ENCODE measurements at regions not wholly inside any gene's neighbourhood (a gene's known extent, or its start where the extent isn't known, plus 50 kb on each side); places are given as distances from the start of the nearest gene placed in this dataset.

GRCh38 chr9:88927510-88927909 lies 63.8 kb upstream of the S1PR3 start:
- no peak for TF ChIP-seq CTCF (IDR thresholded peaks at IDR 0.05; ENCODE audit: low read depth, low read length, missing control alignments)
- H3K27ac ChIP-seq: no peak overlapping the region
- in situ Hi-C loops (cut with HindIII; ENCODE audit: low pct_ligation_motif_present, low sequenced_read_pairs): no loop called here
- no peaks in the 10 kb centered on the region for H3K27me3 ChIP-seq (replicated peaks)
- no peak overlapping the region for H3K4me3 ChIP-seq (ENCODE audit: low read depth, low read length)
- DNase-seq: no peak
- H3K36me3 ChIP-seq (replicated peaks): no peaks in the 10 kb centered on the region

- in situ Hi-C loops (cut with HindIII; ENCODE audit: low pct_ligation_motif_present, low sequenced_read_pairs): no loop called here
- Histone ChIP-seq H3K4me3 (ENCODE audit: low read depth, low read length) (no peak overlapping the region), H3K27me3 (replicated peaks) (no peaks in the 10 kb centered on the region), H3K27ac (no peak overlapping the region), H3K36me3 (replicated peaks) (no peaks in the 10 kb centered on the region)
- no peak for DNase-seq
- TF ChIP-seq CTCF (IDR thresholded peaks at IDR 0.05; ENCODE audit: low read depth, low read length, missing control alignments): no peak
Measured at GRCh38 chr9:88930716-88931115, 60.6 kb upstream of the S1PR3 start.

- no peak overlapping the region for H3K4me3 ChIP-seq (ENCODE audit: low read depth, low read length)
Measured at GRCh38 chr9:88932766-88933165, 58.5 kb upstream of the S1PR3 start.

GRCh38 chr9:88933607-88934379 lies 57.5 kb upstream of the S1PR3 start:
- Histone ChIP-seq H3K36me3 (replicated peaks) (no peaks in the 10 kb centered on the region), H3K27me3 (replicated peaks) (no peaks in the 10 kb centered on the region), H3K4me3 (ENCODE audit: low read depth, low read length) (no peak overlapping the region), H3K27ac (no peak overlapping the region)
- no peak for TF ChIP-seq CTCF (IDR thresholded peaks at IDR 0.05; ENCODE audit: low read depth, low read length, missing control alignments)
- in situ Hi-C loops (cut with HindIII; ENCODE audit: low pct_ligation_motif_present, low sequenced_read_pairs): no loop called here
- DNase-seq: no peak

More at GRCh38 chr9:88932766-88933165, 58.5 kb upstream of the S1PR3 start:
- TF ChIP-seq CTCF (IDR thresholded peaks at IDR 0.05; ENCODE audit: low read depth, low read length, missing control alignments): no peak
- DNase-seq: no peak
- no peaks in the 10 kb centered on the region for H3K27me3 ChIP-seq (replicated peaks)
- H3K27ac ChIP-seq: no peak overlapping the region
- in situ Hi-C loops (cut with HindIII; ENCODE audit: low pct_ligation_motif_present, low sequenced_read_pairs): no loop called here
- no peaks in the 10 kb centered on the region for H3K36me3 ChIP-seq (replicated peaks)

- DNase-seq: no peak
- Histone ChIP-seq H3K4me3 (ENCODE audit: low read depth, low read length) (no peak overlapping the region), H3K27me3 (replicated peaks) (no peaks in the 10 kb centered on the region), H3K36me3 (replicated peaks) (no peaks in the 10 kb centered on the region), H3K27ac (no peak overlapping the region)
- in situ Hi-C loops (cut with HindIII; ENCODE audit: low pct_ligation_motif_present, low sequenced_read_pairs): no loop called here
- no peak for TF ChIP-seq CTCF (IDR thresholded peaks at IDR 0.05; ENCODE audit: low read depth, low read length, missing control alignments)
Measured at GRCh38 chr9:88934876-88935535, 56.3 kb upstream of the S1PR3 start.

All from brain microvascular endothelial cell (primary cell).